ENCODE measurements at regions not wholly inside any gene's neighbourhood (a gene's known extent, or its start where the extent isn't known, plus 50 kb on each side); places are given as distances from the start of the nearest gene placed in this dataset.

DNA sequence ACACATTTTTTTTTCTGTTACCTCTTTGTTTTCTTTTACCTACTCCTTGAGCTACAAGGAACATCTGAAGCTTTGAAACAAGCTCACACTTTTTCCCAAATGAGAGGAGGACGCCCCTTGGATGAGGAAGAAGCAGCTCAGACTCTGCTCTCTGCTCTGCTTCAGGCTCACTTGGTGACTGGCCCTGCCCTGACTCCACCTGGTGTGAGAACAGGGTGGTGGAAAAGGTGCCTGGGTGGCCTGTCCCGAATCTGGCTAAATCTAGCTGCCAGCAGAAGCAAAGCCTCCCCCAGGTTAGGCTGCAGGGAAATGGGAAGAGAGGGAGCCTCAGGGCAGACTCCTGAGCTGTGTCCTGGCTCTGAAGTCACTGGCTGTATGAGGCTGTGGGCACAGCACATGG lies 68.0 kb upstream of the CEACAM8 start:
- DNase-seq (ENCODE audit: low spot score), result no peak

- DNase-seq (ENCODE audit: low spot score), result no peak
Measured at GRCh38 chr19:42660353-42660752, 65.6 kb upstream of the CEACAM8 start.

- no peak for DNase-seq (ENCODE audit: low spot score)
Measured at GRCh38 chr19:42658076-42658475, 63.4 kb upstream of the CEACAM8 start.

- no peak for DNase-seq (ENCODE audit: low spot score)
Measured at GRCh38 chr19:42657556-42657955, 62.8 kb upstream of the CEACAM8 start.

DNA sequence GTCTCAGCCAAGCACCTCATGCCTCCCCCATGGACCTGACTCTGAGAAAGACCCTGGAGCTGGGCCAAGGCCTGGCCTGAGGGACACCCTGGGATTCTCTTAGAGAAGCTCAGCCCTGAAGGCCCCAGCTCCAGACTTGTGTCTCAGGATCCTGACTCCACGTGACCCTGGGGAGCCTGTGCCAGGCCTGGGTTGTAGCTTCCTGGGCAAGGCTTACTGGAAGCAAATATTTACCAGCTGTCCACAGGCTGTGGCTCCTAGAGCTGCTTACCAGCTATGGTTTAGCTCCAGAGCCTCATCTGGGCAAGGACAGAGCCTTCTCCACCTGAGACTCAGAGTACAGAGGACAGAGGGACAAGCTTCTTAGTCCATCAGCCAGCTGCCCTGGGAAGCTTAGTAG lies 61.0 kb upstream of the CEACAM8 start:
- peak; percentile 4 for DNase-seq (ENCODE audit: low spot score)

GRCh38 chr19:42653841-42654240 lies 59.1 kb upstream of the CEACAM8 start:
- no peak for DNase-seq (ENCODE audit: low spot score)

DNA sequence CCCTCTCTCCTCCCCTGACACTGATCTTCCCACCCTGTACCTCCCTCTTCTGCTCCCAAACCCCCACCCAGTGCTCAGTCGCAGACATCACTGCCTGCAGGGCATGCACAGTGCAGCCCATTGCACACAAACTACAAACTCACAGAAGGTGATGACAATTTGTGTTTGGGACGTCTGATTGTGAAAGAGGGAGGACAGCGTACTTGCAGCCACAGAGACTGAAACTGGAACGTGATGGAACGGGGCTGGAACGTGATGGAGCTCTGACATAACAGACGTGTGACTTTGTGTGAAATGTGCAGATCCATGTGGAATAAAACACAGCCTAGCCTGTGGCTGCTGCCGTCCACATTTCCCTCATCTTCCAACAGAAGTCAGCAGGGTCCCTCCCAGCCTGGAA lies 57.3 kb upstream of the CEACAM8 start:
- no peak for DNase-seq (ENCODE audit: low spot score)
